Stimulated activated CD4-positive, alpha-beta T cell treated with anti-CD3 and anti-CD28 coated beads, Interleukin-1b, Interleukin-23, amount 100 ng/mL, for 4 hours (primary cell): ENCODE measurements at regions not wholly inside any gene's neighbourhood (a gene's known extent, or its start where the extent isn't known, plus 50 kb on each side); places are given as distances from the start of the nearest gene placed in this dataset.

Experiments
- DNase-seq, 2 donors: peaks; one replicate each; pipeline ENCODE4 v3.0.0-alpha.2; 2020; ENCODE audit warnings: low read depth in 2 of 2

- no peak for DNase-seq
These were observed 521.0 kb downstream of the FUT8 start for GRCh38 chr14:65933400-65934069.

DNA sequence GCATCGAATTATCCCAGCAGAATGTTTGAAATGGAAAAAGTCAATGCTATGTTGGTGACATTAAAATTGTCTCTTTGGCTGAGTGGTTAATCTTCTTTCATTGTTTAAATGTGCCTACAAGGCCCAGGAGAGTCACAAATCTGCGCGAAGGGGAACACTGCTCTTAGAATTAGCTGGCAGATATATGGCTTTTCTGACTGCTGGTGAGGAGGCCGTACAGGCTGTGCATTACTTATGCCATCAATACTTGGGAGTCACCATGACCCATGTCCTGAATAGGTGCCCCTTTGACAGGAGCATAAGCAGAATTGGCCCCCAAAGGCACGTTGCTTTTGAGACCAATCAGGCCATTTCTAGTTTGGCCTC lies 521.5 kb downstream of the FUT8 start:
- no peak for DNase-seq

GRCh38 chr14:65936342-65936975 lies 523.9 kb downstream of the FUT8 start:
- DNase-seq: no peak

DNA sequence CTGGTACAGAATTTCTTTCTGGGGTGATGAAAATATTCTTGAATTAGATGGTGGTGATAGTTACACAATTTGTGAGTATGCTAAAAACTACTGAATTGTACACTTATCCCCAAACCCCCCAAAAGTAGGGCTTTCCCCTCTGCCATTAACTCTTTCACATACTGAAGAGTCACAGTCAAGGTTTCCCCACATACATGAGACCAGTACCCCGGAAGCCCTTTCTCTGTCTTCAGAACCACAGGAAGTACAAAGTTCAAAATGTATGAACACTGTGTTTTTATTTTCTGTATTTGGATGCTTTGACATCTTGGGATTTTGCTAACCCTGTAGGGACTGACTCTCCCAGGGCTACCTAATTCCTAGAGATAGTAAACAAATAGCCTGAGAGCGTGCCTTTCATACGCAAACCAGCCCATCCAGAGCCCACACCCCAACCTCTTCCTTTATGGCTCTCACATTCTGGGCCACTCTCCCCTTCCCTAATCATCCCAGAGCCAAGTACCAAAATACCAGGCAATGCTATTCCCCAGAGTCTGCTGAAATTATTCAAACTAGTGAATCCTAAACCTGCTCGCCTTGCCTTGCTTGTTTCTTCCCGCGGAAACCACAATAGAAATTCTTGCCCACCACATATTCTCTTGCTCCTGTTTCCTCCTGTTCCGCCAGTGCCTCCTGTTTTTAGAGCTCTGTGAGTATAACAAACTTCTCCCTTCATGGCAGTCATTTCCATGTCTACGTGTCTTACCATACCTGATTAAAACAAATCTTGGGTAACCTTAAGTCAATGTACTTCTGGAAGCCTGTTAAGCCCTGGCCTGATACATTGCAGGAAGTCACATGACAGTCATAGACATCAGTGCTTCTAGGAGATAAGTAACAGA lies 524.8 kb downstream of the FUT8 start:
- DNase-seq: no peak

DNA sequence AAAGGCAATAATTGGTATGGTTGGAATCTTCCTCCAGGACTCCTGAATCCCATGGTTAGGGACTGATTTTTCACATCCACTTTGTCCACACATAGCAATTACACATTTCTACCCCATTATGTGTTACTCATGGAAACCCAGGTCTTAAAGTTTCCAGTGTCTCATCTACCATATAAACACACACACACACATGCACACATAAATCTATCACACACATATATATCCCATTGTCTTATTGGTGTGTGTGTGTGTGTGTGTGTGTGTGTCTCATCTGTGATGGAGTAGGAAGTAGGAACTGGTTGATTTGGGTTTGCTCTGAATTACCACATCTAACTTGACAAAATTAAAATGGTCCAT lies 525.4 kb downstream of the FUT8 start:
- DNase-seq: no peak

- DNase-seq: no peak
These were observed 526.2 kb downstream of the FUT8 start for GRCh38 chr14:65938738-65939137.

GRCh38 chr14:65939184-65939583 lies 526.7 kb downstream of the FUT8 start:
- DNase-seq: no peak

DNA sequence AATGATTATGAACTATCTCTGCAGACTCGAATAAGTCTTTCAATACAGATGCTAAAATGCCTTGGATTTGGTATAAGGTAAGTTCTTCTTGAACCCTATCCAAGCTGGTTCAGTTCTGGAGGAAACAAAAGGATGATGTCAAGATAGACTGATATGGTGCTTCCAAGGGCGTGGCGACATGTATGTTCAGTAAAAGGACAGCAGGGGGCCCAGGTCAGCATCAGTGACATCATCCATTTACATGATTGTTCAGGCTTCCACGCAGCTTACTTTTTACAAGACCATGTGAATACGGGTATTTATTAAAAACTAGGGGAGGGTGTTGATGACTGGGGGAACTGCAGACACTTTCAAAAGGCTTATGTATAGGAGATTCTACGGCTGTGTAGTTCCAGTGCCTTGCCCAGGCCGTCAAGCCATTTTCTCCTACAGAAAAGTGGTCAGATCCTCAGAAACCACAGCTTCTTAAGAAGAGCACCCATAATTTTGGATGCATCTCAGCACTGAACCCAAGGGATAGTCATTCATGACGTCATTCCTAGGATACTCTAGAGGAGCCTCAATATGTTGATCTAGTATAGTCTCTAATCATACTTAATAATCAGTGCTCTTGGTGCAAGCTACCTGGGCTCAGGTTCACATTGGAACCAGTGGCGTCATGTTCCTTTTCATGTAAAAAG lies 527.7 kb downstream of the FUT8 start:
- no peak for DNase-seq

- no peak for DNase-seq
These were observed 528.6 kb downstream of the FUT8 start for GRCh38 chr14:65941091-65941490.

GRCh38 chr14:65943150-65943549 lies 530.6 kb downstream of the FUT8 start:
- no peak for DNase-seq

- no peak for DNase-seq
These were observed 531.4 kb downstream of the FUT8 start for GRCh38 chr14:65943916-65944410.

DNA sequence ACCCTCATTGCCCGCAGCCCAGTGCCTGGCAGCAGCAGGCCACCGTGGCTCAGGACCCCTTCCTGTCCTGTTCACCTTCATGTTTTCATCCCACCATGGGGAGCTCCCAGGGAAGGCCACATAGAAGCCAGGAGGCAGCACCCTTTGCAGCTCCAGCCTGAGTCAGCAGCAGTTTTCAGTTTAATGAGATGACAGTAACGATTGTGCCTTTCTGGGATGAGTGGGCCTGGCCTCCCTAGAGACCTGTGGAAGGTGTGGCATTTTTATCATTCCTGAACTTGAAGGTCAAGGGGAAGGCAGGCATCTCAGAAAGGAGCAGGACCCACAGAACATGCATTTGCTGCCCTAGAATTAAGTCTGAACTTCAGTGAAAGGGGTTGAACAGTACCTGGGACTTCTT lies 532.8 kb downstream of the FUT8 start:
- DNase-seq: no peak

- DNase-seq: no peak
These were observed 534.0 kb downstream of the FUT8 start for GRCh38 chr14:65946494-65946893.

DNA sequence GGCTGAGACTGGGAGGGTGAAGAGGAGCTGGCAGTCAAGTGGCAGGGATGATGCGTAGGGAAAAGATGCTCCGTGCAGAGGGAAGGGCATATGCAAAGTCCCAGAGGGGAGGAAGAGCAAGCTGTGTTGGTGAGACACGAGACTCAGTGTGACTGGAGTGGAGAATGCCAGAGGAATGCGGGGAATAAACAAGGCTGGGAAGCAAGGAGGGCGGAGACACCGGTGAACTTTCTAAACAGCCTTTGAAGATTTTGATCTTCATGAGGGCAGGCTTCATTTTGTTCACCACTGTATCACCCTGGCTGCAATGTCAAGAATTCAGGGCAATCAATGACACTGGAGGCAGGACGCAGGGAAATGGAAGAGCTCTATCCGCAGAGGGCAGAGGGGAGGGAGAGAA lies 535.8 kb downstream of the FUT8 start:
- DNase-seq: no peak

DNA sequence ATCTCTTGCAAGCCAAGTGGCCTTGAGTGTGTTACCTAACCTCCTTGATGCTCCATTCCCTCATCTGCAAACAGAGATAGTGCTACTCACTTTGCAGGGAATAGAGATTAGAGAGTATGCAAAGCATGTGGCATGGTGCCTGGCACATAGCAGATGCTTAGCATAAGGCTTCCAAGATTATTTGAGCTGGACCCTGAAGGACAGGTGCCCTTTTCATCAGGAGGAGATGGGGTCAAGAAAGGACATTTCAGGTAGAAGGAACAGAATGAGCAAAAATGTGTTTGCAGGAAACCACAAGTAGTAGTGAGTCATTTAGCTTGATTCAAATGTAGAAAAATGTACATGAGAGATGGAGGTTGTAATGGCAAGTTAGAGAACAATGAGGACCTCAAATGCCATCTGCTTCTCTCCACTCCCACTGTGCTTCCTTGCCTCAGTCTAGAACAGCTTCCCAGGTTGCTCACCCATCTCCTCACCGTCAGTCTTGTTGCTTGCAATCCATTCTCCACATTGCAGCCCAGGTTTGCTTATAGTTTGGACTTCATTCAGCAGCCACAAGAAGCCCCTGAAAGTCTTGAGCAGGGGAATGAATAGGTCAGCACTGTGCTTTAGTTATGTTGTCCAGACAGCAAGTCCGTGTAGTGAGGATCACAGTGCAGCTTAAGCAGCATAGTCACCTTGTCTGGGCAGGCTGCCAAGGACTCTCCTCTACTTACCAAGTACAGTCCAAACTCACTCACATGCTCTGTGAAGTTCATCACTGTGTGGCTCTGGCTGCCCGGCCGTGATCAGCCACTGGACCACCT lies 536.3 kb upstream of the CCDC196 start:
- no peak for DNase-seq

DNA sequence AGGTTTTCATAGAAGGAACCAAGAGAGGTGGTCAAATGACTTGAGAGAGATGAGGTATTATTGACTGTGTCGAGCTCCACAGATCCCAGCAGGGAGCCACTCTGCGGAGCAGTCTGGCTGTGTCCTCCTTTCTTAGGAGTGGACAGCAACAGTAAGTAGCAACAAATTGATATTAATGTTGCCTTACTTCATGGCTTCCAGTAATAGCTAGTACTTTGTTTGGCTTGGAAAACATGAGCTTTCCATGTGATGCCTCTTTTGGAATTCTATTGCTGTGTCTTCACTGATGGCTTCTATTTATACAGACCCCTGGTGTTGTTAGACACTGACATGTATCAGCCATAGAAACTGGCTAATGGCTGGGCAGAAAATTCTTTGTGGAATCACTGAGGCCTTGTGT lies 531.2 kb upstream of the CCDC196 start:
- DNase-seq: no peak

GRCh38 chr14:65957631-65958205 lies 528.5 kb upstream of the CCDC196 start:
- DNase-seq: no peak

- no peak for DNase-seq
These were observed 527.3 kb upstream of the CCDC196 start for GRCh38 chr14:65958664-65959562.

DNA sequence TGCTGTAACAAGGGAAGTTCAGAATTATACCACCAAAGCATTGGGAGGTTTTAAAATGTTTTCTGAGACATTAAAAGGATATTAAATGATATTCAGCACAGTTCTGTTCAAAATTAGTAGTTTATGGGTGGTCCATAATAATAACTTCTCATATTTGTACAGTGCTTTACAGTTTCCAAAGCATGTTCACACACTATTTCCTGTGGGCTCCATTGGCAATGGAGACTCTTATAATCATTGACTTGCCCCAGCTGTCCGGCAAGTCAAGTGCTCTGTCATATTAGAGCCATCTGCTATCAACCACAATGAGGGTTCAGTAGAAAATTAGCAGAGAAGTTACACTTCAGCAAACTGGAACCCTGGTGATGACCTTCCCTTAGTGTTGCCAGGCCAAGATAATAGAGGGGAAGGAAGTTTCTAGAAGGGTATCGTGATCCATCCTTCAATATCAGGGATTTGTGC lies 526.6 kb upstream of the CCDC196 start:
- no peak for DNase-seq

GRCh38 chr14:65961004-65961403 lies 525.2 kb upstream of the CCDC196 start:
- DNase-seq: peak; percentile 58 to 69
